ENCODE measurements at regions not wholly inside any gene's neighbourhood (a gene's known extent, or its start where the extent isn't known, plus 50 kb on each side); places are given as distances from the start of the nearest gene placed in this dataset.
"Not testable (repeated sequence)": the region's sequence is repeated elsewhere in the genome, so short reads cannot be mapped to it uniquely, and the experiment has no call there.

DNA sequence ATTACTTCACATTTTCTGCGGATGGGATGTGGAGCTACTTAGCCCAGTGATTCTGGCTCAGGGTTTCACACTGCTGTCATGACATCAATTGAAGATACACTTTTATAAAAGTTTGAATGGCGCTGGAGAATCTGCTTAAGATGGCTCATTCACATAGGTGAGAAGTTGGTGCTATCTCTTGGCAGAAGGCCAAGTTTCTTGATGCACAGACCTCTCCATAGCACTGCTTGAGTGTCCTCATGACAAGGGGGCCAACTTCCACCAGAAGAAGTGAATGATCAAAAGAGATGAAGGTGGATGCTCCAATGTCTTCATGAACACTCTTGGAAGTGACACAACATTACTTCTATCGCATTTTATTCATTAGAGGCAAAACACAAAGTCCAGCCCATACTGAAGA is 403.7 kb upstream of the CCNG1 start:
- ATAC-seq, result no peak
- DNase-seq (ENCODE audit: low spot score), result no peak
- intact Hi-C loops (cut with DNase I), result no loop called here

DNA sequence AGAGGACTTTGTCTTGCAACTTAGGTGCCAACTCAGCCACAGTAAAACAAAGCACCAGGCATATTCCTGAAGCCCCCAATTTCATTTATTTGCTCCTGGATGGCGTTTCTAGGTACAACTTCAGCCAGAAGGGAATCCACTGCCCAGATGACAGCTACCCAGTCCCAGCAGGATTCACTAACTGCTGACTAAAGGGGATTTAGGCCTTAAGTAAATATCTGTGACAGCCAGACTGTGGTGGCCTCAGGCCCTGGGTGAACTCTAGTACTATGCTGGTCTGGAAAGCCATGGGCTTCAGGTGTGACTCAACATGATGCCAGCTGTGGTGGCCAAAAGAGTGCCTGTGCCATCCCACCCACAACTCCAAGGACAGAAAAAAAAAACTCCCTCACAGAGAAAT is 396.1 kb upstream of the CCNG1 start:
- intact Hi-C loops (cut with DNase I), result no loop called here
- ATAC-seq (no peak), DNase-seq (ENCODE audit: low spot score) (no peak)

DNA sequence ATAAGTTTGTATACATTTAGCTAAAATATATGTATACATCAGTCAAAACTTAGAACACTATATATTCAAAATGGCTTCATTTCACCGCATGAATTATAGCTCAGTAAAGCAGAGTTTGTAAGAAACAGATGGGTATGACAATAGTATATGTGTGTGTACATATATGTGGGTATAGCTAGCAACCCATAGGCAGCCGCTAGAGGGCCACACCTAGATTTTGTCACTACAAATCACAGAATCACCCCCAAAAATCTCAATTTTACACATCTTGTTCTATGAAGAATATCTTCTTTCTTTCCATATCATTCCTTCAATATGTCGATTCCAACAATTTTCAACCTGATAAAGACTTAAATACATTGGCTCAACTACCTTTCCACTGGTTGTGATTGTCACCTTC is 357.8 kb upstream of the CCNG1 start:
- DNase-seq (ENCODE audit: low spot score) (no peak), ATAC-seq (no peak)
- intact Hi-C loops (cut with DNase I), result no loop called here

DNA sequence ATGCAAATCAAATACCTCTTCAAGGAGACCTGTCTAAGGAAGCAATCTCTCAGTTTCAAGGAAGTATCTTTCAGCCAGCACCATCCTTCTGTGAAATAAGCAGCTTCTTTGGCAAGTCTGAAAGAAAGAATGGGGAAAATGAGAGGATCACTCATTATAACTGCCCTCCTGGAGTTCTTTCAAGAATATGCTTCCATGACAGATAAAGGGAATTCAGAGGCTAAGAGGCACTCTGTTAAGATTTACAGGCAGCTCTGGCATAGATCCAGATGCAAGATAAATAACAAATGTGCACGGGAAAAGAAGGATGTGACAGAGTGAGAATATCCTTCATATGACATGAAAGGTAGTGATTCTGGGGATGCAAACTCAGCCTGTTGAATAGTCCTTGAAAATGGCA is 348.2 kb upstream of the CCNG1 start:
- ATAC-seq (no peak), DNase-seq (ENCODE audit: low spot score) (no peak)
- intact Hi-C loops (cut with DNase I), result no loop called here

DNA sequence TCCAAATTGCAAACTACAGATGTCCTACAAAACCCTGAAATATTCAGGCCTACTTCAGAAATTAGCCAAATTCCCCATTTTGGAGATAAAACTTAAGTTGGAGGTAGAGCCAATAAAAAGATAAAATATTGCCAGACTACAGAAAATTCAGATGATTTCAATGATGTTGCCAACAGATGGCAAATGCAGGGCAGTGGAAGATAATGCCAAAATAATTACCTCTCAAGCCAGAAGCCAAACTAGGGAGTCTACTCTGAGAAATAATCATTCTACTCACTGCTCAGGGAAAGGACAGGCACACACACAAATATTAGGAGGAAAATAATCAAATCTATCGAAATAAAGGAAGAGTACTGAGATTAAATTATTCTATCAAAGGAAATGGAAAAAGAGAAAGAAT is 347.5 kb upstream of the CCNG1 start:
- intact Hi-C loops (cut with DNase I), result no loop called here
- no peak for DNase-seq (ENCODE audit: low spot score)
- ATAC-seq, result no peak

DNA sequence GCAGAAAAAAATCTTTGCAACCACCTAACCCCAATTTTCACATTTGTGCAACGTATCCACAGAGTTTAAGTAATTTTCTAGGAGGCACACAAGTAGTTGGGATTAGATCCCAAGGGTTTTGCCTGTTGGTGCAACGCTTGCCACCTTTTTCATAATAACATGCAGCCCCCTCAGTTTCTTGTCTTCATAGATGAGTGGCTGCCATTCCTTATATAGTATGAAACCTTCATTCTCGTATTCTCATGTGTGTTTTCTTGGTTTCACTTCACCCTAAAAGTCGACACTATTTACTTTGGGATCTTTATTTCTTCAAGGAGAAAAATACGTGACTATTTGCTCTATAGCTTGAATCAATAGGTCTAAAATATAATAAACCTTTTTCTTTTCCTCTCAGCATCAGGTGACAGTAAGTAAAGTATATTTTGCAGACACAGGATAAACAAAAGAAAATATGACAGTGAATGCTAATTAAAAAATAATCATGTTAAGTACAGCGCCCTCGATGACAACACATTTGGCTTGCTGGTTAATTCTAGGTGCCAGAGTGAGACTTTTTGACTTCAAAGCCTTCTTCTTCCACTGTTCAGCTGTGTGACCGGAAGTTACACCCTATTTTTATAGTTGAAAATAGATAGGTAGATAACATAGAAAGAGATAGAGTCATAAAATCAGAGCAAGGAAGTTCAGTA is 342.8 kb upstream of the CCNG1 start:
- intact Hi-C loops (cut with DNase I), result no loop called here
- no peak for DNase-seq (ENCODE audit: low spot score)
- ATAC-seq, result no peak

DNA sequence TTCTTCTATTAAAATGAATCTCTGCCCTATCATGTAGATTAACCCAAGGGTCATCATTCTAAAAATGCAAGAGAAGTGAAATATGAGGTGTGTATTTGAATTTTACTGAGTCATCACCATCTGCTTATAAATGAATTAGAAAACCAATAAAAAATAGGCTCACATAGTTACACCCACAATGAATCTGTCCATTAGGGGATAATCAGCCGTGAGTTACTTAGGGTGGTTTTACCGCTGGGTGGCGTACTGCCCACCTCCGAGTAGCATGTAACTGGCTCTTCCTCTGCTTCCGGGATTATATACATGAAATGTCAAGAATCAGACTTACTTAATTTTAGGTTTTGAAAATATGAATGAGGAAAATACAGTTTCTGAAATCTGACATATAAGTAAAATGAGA is 332.9 kb upstream of the CCNG1 start:
- ATAC-seq, result no peak
- DNase-seq (ENCODE audit: low spot score), result no peak
- intact Hi-C loops (cut with DNase I), result no loop called here

DNA sequence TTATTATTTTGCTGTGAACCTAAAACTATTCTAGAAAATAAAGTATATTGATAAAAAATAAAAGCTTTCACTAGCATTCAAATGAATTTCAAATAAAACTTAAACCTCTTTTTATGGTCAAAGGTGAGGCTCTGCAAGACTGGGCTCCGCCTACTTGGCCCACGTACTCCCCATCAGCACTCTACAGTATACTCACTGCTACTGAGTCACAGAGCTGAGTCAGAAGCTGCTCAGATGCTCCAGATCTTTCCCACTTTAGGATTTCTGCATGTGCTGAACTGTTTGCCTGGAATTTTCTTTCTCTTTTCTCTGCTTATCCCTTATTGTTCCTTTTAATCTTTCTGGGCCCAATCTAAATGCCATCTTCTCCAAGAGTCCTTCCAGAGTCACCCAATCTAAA is 331.9 kb upstream of the CCNG1 start:
- no peak for ATAC-seq
- intact Hi-C loops (cut with DNase I), result no loop called here
- DNase-seq (ENCODE audit: low spot score), result no peak

DNA sequence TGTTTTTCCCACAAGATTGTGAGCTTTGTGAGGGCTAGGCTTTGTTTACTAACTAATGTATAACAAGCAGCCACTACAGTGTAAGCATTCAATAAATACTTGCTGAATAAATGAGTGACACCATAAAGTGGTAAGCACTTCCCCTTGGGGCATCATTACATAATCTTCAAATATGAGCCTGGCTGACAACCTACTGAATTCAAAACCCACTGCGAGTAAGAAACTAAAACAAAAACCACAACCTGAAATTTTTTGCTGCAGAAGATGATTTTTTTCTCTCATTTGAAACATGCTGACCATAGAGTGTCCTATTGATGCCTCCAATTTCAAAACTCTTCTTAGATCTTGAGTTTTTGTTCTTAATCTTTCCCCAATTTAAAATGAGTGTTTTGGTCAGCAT is 331.3 kb upstream of the CCNG1 start:
- intact Hi-C loops (cut with DNase I), result no loop called here
- DNase-seq (ENCODE audit: low spot score) (no peak), ATAC-seq (no peak)

DNA sequence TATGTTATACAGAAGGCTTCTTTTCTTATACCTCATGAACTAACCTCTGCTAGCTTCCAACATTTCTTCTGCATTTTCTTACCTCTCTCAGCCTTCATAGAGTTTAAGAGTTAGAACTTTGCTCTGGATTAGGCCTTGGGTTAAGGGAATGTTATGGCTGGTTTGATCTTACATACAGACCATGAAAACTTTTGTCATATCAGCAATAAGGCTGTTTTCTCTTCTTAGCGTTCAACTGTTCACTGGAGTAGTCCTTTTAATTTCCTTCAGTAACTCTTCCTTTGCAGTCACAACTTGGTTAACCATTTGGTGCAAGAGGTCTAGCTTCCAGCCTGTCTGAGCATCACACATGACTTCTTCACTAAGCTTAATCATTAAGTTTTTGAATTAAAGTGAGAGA is 329.0 kb upstream of the CCNG1 start:
- ATAC-seq (no peak), DNase-seq (ENCODE audit: low spot score) (no peak)
- intact Hi-C loops (cut with DNase I), result no loop called here

DNA sequence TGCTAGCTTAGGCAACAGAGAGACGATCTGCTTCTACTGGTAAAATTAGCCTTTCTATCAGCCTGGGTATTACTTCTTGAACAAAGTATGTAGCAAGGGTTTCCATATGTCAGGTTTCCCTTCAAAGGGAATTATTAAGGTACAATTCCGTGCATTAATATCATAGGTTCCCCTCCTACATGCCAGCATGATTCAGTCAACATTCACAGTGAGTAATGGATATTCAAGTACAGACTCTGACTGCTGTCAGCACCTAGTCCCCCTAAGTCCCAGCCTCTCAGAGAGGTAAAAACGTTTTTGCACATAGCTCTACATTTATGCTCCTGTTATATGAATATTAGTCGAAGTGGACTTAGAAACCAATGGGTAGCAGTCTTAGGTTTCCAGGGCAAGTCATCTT is 322.4 kb upstream of the CCNG1 start:
- intact Hi-C loops (cut with DNase I), result no loop called here
- DNase-seq (ENCODE audit: low spot score), result no peak
- no peak for ATAC-seq

DNA sequence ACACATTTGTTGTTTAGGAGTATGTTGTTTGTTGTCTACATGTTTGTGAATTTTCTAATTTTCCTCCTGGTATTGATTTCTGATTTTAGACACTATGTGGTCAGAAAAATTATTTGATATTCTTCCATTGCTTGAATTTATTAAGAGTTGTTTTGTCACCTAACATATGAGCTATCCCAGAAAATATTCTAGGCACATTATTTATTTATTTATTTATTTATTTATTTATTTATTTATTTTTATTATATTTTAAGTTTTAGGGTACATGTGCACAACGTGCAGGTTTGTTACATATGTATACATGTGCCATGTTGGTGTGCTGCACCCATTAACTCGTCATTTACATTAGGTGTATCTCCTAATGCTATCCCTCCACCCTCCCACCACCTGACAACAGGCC is 320.8 kb upstream of the CCNG1 start:
- intact Hi-C loops (cut with DNase I); ATAC-seq; DNase-seq (ENCODE audit: low spot score): not testable (repeated sequence)

DNA sequence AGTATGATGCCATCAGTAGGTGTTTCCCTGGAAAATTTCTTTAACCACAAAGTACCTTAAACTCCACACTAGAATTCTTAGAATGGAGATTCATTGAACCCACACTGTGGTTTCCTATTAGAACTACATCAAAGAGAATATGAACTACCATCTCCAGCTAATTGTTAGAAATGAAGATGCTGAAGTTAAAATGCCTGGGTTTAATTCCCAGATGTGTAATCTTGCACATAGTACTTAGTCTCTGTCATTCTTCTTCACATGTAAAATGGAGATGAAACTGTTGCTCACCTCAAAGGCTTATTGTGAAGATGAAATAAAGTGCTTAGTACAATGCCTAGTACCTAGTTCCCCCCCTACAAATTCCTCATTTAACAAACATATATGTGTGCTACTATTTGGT is 303.3 kb upstream of the CCNG1 start:
- DNase-seq (ENCODE audit: low spot score), result no peak
- intact Hi-C loops (cut with DNase I), result no loop called here
- ATAC-seq, result no peak

DNA sequence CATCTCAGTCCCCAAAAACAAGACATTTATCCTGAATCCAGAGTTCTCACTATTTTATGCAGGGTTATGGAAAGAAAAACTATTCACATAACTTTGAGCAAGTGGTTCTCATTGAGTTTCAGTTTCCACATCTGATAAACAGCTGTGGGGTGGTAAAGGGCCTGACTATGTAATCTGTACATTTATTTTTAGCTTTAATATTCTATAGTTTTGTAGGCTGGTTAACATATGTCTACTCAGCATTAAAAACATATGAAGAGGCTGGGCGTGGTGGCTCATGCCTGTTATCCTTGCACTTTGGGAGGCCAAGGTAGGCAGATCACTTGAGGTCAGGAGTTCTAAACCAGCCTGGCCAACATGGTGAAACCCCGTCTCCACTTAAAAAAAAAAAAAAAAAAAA is 301.5 kb upstream of the CCNG1 start:
- intact Hi-C loops (cut with DNase I), result no loop called here
- no peak for DNase-seq (ENCODE audit: low spot score)
- ATAC-seq, result no peak

DNA sequence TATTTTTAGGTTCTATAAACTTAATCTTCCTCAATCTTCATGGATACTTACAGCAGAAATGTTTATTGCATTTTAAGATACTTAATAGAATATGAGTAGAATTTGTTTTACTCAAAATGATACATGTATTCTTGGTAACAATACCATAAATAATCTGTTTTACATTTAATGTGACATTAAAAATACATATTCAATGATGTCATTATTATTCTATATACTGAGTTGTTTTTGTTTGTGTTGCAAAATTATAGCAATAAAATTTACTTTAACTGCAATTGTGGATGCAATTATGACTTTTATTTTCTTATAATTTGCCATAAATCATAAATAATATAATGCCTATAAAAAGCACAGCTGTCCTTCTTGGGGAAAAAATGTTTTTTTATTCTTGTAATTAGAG is 275.9 kb upstream of the CCNG1 start:
- no peak for ATAC-seq
- DNase-seq (ENCODE audit: low spot score), result no peak
- intact Hi-C loops (cut with DNase I), result no loop called here

DNA sequence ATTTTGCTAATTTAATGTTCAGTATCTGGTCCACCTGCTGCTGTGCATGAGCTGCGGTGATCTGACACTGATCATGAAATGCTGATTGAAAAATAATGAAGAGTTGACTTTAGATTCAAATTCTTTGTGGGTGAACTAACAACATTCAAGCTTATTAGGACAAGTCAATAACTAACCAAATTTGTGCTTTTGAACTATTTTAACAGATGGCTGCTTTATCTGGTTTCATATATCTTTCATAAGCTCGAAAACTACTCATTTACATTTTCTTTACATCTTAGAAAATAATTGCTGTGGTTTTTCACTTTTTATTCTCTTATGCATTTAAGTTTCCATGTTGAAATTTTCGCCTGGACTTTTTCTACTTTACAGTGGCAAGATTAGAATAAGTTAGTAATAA is 274.8 kb upstream of the CCNG1 start:
- intact Hi-C loops (cut with DNase I), result no loop called here
- DNase-seq (ENCODE audit: low spot score) (no peak), ATAC-seq (no peak)

DNA sequence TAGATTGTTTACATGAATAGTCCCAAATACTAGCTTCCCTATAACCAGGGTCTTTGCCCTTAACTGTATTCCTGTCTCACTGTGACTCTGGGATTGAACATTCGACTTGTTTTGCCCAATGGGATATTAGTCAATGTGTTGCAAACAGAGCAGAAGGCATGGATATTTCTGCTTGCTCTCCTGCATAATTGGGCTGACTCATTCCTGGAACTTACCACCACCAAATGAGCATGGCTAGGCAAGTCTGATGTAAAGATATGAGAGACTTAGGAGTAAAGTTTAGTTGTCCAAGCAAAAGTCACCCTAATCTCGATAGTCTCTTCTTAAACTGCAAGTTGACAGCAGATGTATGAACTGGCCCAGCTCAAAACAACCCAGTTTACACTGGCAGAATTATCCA is 273.5 kb upstream of the CCNG1 start:
- intact Hi-C loops (cut with DNase I), result no loop called here
- no peak for ATAC-seq
- DNase-seq (ENCODE audit: low spot score), result no peak

DNA sequence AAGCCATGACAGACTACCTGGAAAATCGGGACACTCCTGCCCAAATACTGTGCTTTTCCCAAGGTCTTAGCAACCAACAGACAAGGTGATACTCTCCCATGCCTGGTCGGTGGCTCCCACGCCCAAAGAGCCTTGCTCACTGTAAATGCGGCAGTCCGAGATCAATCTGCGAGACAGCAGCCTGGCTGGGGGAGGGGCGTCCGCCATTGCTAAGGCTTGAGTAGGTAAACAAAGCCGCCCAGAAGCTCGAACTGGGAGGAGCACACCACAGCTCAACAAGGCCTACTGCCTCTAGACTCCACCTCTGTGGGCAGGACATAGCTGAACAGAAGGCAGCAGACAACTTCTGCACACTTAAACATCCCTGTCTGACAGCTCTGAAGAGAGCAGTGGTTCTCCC is 272.1 kb upstream of the CCNG1 start:
- intact Hi-C loops (cut with DNase I), result no loop called here
- ATAC-seq, result no peak
- no peak for DNase-seq (ENCODE audit: low spot score)

DNA sequence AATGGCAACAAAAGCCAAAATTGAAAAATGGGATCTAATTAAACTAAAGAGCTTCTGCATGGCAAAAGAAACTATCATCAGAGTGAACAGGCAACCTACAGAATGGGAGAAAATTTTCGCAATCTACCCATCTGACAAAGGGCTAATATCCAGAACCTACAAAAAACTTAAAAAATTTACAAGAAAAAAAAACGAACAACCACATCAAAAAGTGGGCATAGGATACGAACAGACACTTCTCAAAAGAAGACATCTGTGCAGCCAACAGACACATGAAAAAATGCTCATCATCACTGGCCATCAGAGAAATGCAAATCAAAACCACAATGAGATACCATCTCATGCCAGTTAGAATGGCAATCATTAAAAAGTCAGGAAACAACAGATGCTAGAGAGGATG is 267.2 kb upstream of the CCNG1 start:
- intact Hi-C loops (cut with DNase I); DNase-seq (ENCODE audit: low spot score); ATAC-seq: not testable (repeated sequence)

DNA sequence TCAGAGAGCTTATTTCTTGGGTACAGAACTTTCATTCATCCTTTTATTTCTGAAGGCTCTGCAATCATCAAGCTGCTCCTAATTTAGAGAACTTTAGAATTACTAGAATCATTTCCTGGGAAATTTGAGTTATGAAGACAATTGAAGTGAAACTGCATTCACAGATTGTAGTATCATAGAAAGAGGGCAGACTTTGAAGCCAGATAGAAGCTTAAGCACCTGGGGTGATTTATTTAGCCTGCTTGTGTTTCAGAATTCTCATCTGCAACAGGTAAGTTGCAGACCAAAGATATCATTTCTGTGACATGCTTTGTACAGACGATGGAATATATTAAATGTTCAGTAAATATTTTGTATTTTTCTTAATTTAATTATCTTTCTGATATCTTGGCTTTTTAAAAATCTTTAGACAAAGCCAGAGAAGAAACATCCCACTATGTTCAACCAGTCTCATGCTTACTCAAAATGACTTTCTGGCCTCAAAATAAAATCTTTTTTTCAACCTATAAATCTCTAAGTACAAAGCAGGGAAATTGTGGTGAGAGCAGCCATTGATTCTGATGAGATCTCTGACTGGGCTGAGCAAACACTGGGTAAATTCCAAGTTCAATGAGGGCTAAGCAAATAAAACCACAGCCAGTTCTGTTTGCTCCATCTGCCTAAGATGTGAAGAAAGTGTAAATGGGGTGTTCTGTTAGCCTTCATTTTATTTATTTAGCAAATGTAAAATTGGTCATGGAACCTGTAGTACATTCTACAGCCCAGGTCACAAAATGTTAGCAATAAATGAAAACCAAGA is 264.7 kb upstream of the CCNG1 start:
- DNase-seq (ENCODE audit: low spot score), result no peak
- intact Hi-C loops (cut with DNase I), result no loop called here
- ATAC-seq, result no peak

DNA sequence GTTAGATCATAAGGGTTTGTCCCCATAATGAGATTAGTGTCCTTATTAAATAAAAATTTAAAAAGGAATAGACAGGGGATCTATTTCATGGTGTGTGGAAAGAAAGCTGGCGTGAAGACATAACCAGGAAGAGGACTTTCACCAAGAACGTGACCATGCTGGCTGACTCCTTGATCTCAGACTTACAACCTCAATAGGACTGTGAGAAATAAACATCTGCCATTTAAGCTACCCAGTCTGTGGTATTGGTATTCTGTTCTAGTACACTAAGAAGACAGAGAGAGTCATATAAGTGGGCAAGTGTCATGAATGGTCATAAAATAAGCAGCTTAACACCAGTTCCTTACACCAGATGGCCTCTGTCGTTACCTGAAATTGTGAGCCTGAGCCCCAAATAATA is 259.4 kb upstream of the CCNG1 start:
- ATAC-seq (no peak), DNase-seq (ENCODE audit: low spot score) (no peak)
- intact Hi-C loops (cut with DNase I), result no loop called here
